HTR-8/SVneo (cell line): ENCODE measurements at regions not wholly inside any gene's neighbourhood (a gene's known extent, or its start where the extent isn't known, plus 50 kb on each side); places are given as distances from the start of the nearest gene placed in this dataset.
"Not testable (repeated sequence)": the region's sequence is repeated elsewhere in the genome, so short reads cannot be mapped to it uniquely, and the experiment has no call there.

ENCODE experiments used
- DNase-seq: peaks from one replicate; pipeline ENCODE4 v3.0.0; 2011; ENCODE audit warnings: low spot score, mixed read lengths; ENCODE audit not compliant: insufficient read length
- FAIRE-seq: peaks from 2 replicates; lab custom pipeline; 2011; peaks lifted over from hg19 to GRCh38; lab: Jason Lieb, UNC

GRCh38 chr4:151459375-151459774 lies 50.4 kb downstream of the FHIP1A start:
- DNase-seq (no peak), FAIRE-seq (no peak)

- DNase-seq (no peak), FAIRE-seq (no peak)
Observed at GRCh38 chr4:151460434-151460833, 51.5 kb downstream of the FHIP1A start.

GRCh38 chr4:151462554-151462953 lies 53.6 kb downstream of the FHIP1A start:
- DNase-seq (no peak), FAIRE-seq (no peak)

GRCh38 chr4:151468715-151469696 lies 60.0 kb downstream of the FHIP1A start:
- no peak for FAIRE-seq
- no peak for DNase-seq

- FAIRE-seq (no peak), DNase-seq (no peak)
Observed at GRCh38 chr4:151469970-151470369, 61.0 kb downstream of the FHIP1A start.

- DNase-seq (no peak), FAIRE-seq (no peak)
Observed at GRCh38 chr4:151471728-151472127, 62.8 kb downstream of the FHIP1A start.

- no peak for FAIRE-seq
- no peak for DNase-seq
Observed at GRCh38 chr4:151472297-151472696, 63.3 kb downstream of the FHIP1A start.

GRCh38 chr4:151472711-151473110 lies 63.7 kb downstream of the FHIP1A start:
- no peak for DNase-seq
- no peak for FAIRE-seq

- DNase-seq (no peak), FAIRE-seq (no peak)
Observed at GRCh38 chr4:151473521-151474097, 64.6 kb downstream of the FHIP1A start.

GRCh38 chr4:151475035-151475714 lies 66.2 kb downstream of the FHIP1A start:
- FAIRE-seq = peak; percentile 20

GRCh38 chr4:151481813-151482212 lies 72.8 kb downstream of the FHIP1A start:
- FAIRE-seq = no peak

More at GRCh38 chr4:151475035-151475714, 66.2 kb downstream of the FHIP1A start:
- no peak for DNase-seq

GRCh38 chr4:151484396-151485102 lies 75.6 kb downstream of the FHIP1A start:
- FAIRE-seq (peak; percentile 4), DNase-seq (peak; percentile 64)

More at GRCh38 chr4:151481813-151482212, 72.8 kb downstream of the FHIP1A start:
- DNase-seq = no peak

- FAIRE-seq = peak; percentile 69
- DNase-seq = no peak
Observed at GRCh38 chr4:151485541-151486131, 76.7 kb downstream of the FHIP1A start.

GRCh38 chr4:151486168-151486567 lies 77.2 kb downstream of the FHIP1A start:
- DNase-seq (peak; percentile 41), FAIRE-seq (no peak)

GRCh38 chr4:151488968-151489367 lies 80.0 kb downstream of the FHIP1A start:
- no peak for DNase-seq
- no peak for FAIRE-seq

- FAIRE-seq (no peak), DNase-seq (no peak)
Observed at GRCh38 chr4:151489462-151490203, 80.7 kb downstream of the FHIP1A start.

- not testable (repeated sequence) for FAIRE-seq, DNase-seq
Observed at GRCh38 chr4:151495612-151496011, 86.6 kb downstream of the FHIP1A start.

GRCh38 chr4:151511548-151511947 lies 102.6 kb downstream of the FHIP1A start:
- DNase-seq, FAIRE-seq: not testable (repeated sequence)

- DNase-seq (no peak), FAIRE-seq (no peak)
Observed at GRCh38 chr4:151517896-151518295, 108.9 kb downstream of the FHIP1A start.
